ENCODE measurements at regions not wholly inside any gene's neighbourhood (a gene's known extent, or its start where the extent isn't known, plus 50 kb on each side); places are given as distances from the start of the nearest gene placed in this dataset.

GRCh38 chr13:85565652-85566051 is 233.6 kb downstream of the SLITRK6 start:
- POLR2A ChIA-PET (ENCODE audit: unreplicated experiment), result no interaction called here
- no peaks in the 10 kb centered on the region for H4K20me1 ChIP-seq (ENCODE audit: insufficient read depth)
- no peaks in the 10 kb centered on the region for H3K79me2 ChIP-seq (ENCODE audit: low read depth)
- TF ChIP-seq, protein P1, sequence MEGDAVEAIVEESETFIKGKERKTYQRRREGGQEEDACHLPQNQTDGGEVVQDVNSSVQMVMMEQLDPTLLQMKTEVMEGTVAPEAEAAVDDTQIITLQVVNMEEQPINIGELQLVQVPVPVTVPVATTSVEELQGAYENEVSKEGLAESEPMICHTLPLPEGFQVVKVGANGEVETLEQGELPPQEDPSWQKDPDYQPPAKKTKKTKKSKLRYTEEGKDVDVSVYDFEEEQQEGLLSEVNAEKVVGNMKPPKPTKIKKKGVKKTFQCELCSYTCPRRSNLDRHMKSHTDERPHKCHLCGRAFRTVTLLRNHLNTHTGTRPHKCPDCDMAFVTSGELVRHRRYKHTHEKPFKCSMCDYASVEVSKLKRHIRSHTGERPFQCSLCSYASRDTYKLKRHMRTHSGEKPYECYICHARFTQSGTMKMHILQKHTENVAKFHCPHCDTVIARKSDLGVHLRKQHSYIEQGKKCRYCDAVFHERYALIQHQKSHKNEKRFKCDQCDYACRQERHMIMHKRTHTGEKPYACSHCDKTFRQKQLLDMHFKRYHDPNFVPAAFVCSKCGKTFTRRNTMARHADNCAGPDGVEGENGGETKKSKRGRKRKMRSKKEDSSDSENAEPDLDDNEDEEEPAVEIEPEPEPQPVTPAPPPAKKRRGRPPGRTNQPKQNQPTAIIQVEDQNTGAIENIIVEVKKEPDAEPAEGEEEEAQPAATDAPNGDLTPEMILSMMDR (conservative IDR thresholded peaks at IDR 0.05), result no peak
- no peak for TF ChIP-seq EZH2 (IDR thresholded peaks at IDR 0.05; ENCODE audit: low read depth)
- CTCF ChIA-PET, result no interaction called here
- H3K27ac ChIP-seq, result no peak overlapping the region
- no peak overlapping the region for H2AFZ ChIP-seq
- no peaks in the 10 kb centered on the region for H3K9me3 ChIP-seq (ENCODE audit: insufficient read depth, low read depth)
- no peak overlapping the region for H3K4me2 ChIP-seq
- no peaks in the 10 kb centered on the region for H3K36me3 ChIP-seq (ENCODE audit: low read depth)
- no peaks in the 10 kb centered on the region for H3K9me2 ChIP-seq (ENCODE audit: insufficient read depth)
- H3K4me3 ChIP-seq, result no peak overlapping the region
- intact Hi-C loops (cut with micrococcal nuclease; ENCODE audit: unreplicated experiment), result no loop called here
- no TSS peak for BruUV-seq (replicated peaks)
- no peaks in the 10 kb centered on the region for H3K27me3 ChIP-seq (ENCODE audit: insufficient read depth, low read depth)
- H3K4me1 ChIP-seq (replicated peaks; ENCODE audit: insufficient read depth), result no peaks in the 10 kb centered on the region
- no peaks in the 10 kb centered on the region for H3F3A ChIP-seq (ENCODE audit: insufficient read depth, low read depth)
- no peak for DNase-seq

DNA sequence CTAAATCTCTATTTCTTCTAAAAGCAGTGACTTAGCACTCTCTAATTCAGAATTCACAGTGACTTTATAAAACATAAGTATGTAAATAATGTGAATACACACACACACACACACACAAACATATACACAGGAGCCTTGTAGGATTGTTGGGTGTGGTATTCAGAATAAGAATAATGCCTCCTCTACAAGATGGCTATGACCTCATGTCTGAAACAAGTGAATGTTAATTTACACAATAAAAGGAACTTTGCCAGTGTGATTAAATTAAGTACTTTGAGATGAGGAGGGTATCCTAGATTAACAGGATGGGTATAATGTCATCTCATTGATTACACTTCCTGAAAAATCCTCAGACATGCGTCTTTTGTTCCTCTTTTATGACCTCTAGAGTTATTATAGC is 234.6 kb downstream of the SLITRK6 start:
- no TSS peak for BruUV-seq (replicated peaks)
- intact Hi-C loops (cut with micrococcal nuclease; ENCODE audit: unreplicated experiment), result no loop called here
- Histone ChIP-seq H3K4me1 (replicated peaks; ENCODE audit: insufficient read depth) (no peaks in the 10 kb centered on the region), H3F3A (ENCODE audit: insufficient read depth, low read depth) (no peaks in the 10 kb centered on the region), H3K79me2 (ENCODE audit: low read depth) (no peaks in the 10 kb centered on the region), H2AFZ (no peak overlapping the region), H3K9me2 (ENCODE audit: insufficient read depth) (no peaks in the 10 kb centered on the region), H3K27me3 (ENCODE audit: insufficient read depth, low read depth) (no peaks in the 10 kb centered on the region), H3K9me3 (ENCODE audit: insufficient read depth, low read depth) (no peaks in the 10 kb centered on the region), H3K27ac (no peak overlapping the region), H3K4me3 (no peak overlapping the region), H3K36me3 (ENCODE audit: low read depth) (no peaks in the 10 kb centered on the region), H4K20me1 (ENCODE audit: insufficient read depth) (no peaks in the 10 kb centered on the region), H3K4me2 (no peak overlapping the region)
- ChIA-PET POLR2A (ENCODE audit: unreplicated experiment) (no interaction called here), CTCF (no interaction called here)
- DNase-seq, result no peak
- no peak for TF ChIP-seq EZH2 (IDR thresholded peaks at IDR 0.05; ENCODE audit: low read depth)
- TF ChIP-seq, protein P1 (conservative IDR thresholded peaks at IDR 0.05), result no peak

DNA sequence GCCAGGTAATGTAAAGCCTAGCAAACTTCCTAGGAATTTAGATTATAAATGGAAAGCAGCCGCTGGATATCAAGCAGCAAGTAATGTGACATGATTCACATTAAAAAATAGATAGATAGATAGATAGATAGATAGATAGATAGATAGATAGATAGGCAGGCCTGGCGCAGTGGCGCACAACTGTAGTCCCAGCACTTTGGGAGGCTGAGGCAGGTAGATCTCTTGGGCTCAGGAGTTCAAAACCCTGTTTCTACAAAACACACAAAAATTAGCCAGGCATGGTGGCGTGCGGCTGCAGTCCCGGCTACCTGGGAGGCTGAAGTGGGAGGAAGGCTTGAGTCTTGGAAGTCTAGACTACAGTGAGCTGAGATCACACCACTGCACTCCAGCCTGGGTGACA is 236.9 kb downstream of the SLITRK6 start:
- H3K27ac ChIP-seq, result no peak overlapping the region
- ChIA-PET POLR2A (ENCODE audit: unreplicated experiment) (no interaction called here), CTCF (interaction anchor here (0.6 kb wide), 1 partner anchor 21 kb away, joined by 4 read pairs; no protein-coding TSS in a partner anchor)
- no peak overlapping the region for H3K4me3 ChIP-seq
- no peak for TF ChIP-seq EZH2 (IDR thresholded peaks at IDR 0.05; ENCODE audit: low read depth)
- TF ChIP-seq, protein P1 (conservative IDR thresholded peaks at IDR 0.05), result no peak
- H3K27me3 ChIP-seq (ENCODE audit: insufficient read depth, low read depth), result no peaks in the 10 kb centered on the region
- intact Hi-C loops (cut with micrococcal nuclease; ENCODE audit: unreplicated experiment), result no loop called here
- H3K9me2 ChIP-seq (ENCODE audit: insufficient read depth), result no peaks in the 10 kb centered on the region
- H3K4me2 ChIP-seq, result no peak overlapping the region
- no peaks in the 10 kb centered on the region for H3K36me3 ChIP-seq (ENCODE audit: low read depth)
- BruUV-seq (replicated peaks), result no TSS peak
- H4K20me1 ChIP-seq (ENCODE audit: insufficient read depth), result no peaks in the 10 kb centered on the region
- H3F3A ChIP-seq (ENCODE audit: insufficient read depth, low read depth), result no peaks in the 10 kb centered on the region
- no peaks in the 10 kb centered on the region for H3K79me2 ChIP-seq (ENCODE audit: low read depth)
- DNase-seq, result no peak
- no peaks in the 10 kb centered on the region for H3K4me1 ChIP-seq (replicated peaks; ENCODE audit: insufficient read depth)
- no peaks in the 10 kb centered on the region for H3K9me3 ChIP-seq (ENCODE audit: insufficient read depth, low read depth)
- no peak overlapping the region for H2AFZ ChIP-seq

Measured in PC-9 (cell line).